ENCODE measurements at regions not wholly inside any gene's neighbourhood (a gene's known extent, or its start where the extent isn't known, plus 50 kb on each side); places are given as distances from the start of the nearest gene placed in this dataset.

DNA sequence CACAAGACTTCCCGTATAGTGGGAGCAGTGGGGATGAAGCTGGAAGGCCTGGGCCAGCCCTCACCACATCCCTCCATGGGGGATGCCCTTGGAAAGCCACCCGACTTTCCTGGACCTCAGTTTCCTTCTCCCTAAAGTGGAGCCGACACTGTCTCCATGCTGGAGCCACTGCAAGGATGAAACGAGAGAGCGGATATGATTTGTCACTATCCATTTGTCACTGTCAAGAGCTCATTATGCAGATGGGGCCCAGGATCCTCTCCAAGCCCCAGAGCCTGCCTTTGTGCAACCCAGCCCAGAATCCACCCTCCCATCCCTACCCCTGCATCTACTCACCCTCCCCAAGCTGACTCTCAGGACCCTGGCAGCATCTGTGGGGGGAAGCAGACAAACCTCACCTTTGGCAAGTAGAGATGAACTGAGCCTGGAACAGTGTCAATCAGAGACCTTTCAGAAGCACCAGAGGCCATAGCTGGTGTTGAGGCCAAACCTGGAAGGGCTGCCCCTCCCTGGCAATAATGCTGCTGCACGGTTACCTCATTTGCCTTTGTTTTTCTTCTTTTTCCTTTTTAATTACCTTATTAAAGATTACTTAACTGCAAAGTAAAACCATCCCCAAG, 287.7 kb upstream of the RTL1 start:
- TF ChIP-seq, protein P1, sequence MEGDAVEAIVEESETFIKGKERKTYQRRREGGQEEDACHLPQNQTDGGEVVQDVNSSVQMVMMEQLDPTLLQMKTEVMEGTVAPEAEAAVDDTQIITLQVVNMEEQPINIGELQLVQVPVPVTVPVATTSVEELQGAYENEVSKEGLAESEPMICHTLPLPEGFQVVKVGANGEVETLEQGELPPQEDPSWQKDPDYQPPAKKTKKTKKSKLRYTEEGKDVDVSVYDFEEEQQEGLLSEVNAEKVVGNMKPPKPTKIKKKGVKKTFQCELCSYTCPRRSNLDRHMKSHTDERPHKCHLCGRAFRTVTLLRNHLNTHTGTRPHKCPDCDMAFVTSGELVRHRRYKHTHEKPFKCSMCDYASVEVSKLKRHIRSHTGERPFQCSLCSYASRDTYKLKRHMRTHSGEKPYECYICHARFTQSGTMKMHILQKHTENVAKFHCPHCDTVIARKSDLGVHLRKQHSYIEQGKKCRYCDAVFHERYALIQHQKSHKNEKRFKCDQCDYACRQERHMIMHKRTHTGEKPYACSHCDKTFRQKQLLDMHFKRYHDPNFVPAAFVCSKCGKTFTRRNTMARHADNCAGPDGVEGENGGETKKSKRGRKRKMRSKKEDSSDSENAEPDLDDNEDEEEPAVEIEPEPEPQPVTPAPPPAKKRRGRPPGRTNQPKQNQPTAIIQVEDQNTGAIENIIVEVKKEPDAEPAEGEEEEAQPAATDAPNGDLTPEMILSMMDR (IDR thresholded peaks at IDR 0.05; ENCODE audit: insufficient read depth, low read length, poor library complexity, severe bottlenecking), result no peak
- TF ChIP-seq EZH2phosphoT487 (conservative IDR thresholded peaks at IDR 0.05; ENCODE audit: low read length), result no peak
- no peak overlapping the region for H3K4me2 ChIP-seq (ENCODE audit: low read depth, low read length, poor library complexity, severe bottlenecking)
- no peak overlapping the region for H2AFZ ChIP-seq (ENCODE audit: low read depth, low read length, severe bottlenecking)
- no peak overlapping the region for H3K9ac ChIP-seq (ENCODE audit: low read length)
- H3K27ac ChIP-seq (ENCODE audit: low read depth, low read length), result no peak overlapping the region
- no peaks in the 10 kb centered on the region for H3K36me3 ChIP-seq (ENCODE audit: low read length)
- no peaks in the 10 kb centered on the region for H3K9me3 ChIP-seq (ENCODE audit: insufficient read depth, low read length)
- no peaks in the 10 kb centered on the region for H3K27me3 ChIP-seq (ENCODE audit: low read length)
- H4K20me1 ChIP-seq (ENCODE audit: low read depth, low read length), result no peaks in the 10 kb centered on the region
- no peak overlapping the region for H3K4me3 ChIP-seq (ENCODE audit: insufficient read depth, low read length, poor library complexity, severe bottlenecking)
- no peaks in the 10 kb centered on the region for H3K79me2 ChIP-seq (ENCODE audit: insufficient read depth, low read length)
- no peaks in the 10 kb centered on the region for H3K9me2 ChIP-seq (replicated peaks; ENCODE audit: insufficient read depth, low read length)
- H3F3A ChIP-seq (ENCODE audit: insufficient read depth), result no peaks in the 10 kb centered on the region

- Histone ChIP-seq H3K4me3 (ENCODE audit: insufficient read depth, low read length, poor library complexity, severe bottlenecking) (no peak overlapping the region), H2AFZ (ENCODE audit: low read depth, low read length, severe bottlenecking) (no peak overlapping the region), H3F3A (ENCODE audit: insufficient read depth) (no peaks in the 10 kb centered on the region), H3K9me2 (replicated peaks; ENCODE audit: insufficient read depth, low read length) (no peaks in the 10 kb centered on the region), H3K27ac (ENCODE audit: low read depth, low read length) (no peak overlapping the region), H3K4me2 (ENCODE audit: low read depth, low read length, poor library complexity, severe bottlenecking) (no peak overlapping the region), H3K36me3 (ENCODE audit: low read length) (no peaks in the 10 kb centered on the region), H3K9ac (ENCODE audit: low read length) (no peak overlapping the region), H3K79me2 (ENCODE audit: insufficient read depth, low read length) (no peaks in the 10 kb centered on the region), H4K20me1 (ENCODE audit: low read depth, low read length) (no peaks in the 10 kb centered on the region), H3K27me3 (ENCODE audit: low read length) (no peaks in the 10 kb centered on the region), H3K9me3 (ENCODE audit: insufficient read depth, low read length) (no peaks in the 10 kb centered on the region)
- TF ChIP-seq, protein P1 (IDR thresholded peaks at IDR 0.05; ENCODE audit: insufficient read depth, low read length, poor library complexity, severe bottlenecking), result no peak
- TF ChIP-seq EZH2phosphoT487 (conservative IDR thresholded peaks at IDR 0.05; ENCODE audit: low read length), result no peak
Observed at GRCh38 chr14:101191721-101192660, 288.5 kb upstream of the RTL1 start.

GRCh38 chr14:101192661-101193000, 289.1 kb upstream of the RTL1 start:
- H2AFZ ChIP-seq (ENCODE audit: low read depth, low read length, severe bottlenecking), result no peak overlapping the region
- no peaks in the 10 kb centered on the region for H3K9me3 ChIP-seq (ENCODE audit: insufficient read depth, low read length)
- H3K36me3 ChIP-seq (ENCODE audit: low read length), result no peaks in the 10 kb centered on the region
- no peaks in the 10 kb centered on the region for H3K79me2 ChIP-seq (ENCODE audit: insufficient read depth, low read length)
- no peaks in the 10 kb centered on the region for H3K9me2 ChIP-seq (replicated peaks; ENCODE audit: insufficient read depth, low read length)
- H3K27me3 ChIP-seq (ENCODE audit: low read length), result no peaks in the 10 kb centered on the region
- H3K4me3 ChIP-seq (ENCODE audit: insufficient read depth, low read length, poor library complexity, severe bottlenecking), result no peak overlapping the region
- H4K20me1 ChIP-seq (ENCODE audit: low read depth, low read length), result no peaks in the 10 kb centered on the region
- no peak overlapping the region for H3K27ac ChIP-seq (ENCODE audit: low read depth, low read length)
- H3K9ac ChIP-seq (ENCODE audit: low read length), result no peak overlapping the region
- H3F3A ChIP-seq (ENCODE audit: insufficient read depth), result no peaks in the 10 kb centered on the region
- H3K4me2 ChIP-seq (ENCODE audit: low read depth, low read length, poor library complexity, severe bottlenecking), result no peak overlapping the region
- TF ChIP-seq, protein P1 (IDR thresholded peaks at IDR 0.05; ENCODE audit: insufficient read depth, low read length, poor library complexity, severe bottlenecking), result no peak
- no peak for TF ChIP-seq EZH2phosphoT487 (conservative IDR thresholded peaks at IDR 0.05; ENCODE audit: low read length)
